Stimulated activated CD4-positive, alpha-beta T cell treated with anti-CD3 and anti-CD28 coated beads, Interleukin-1b, Interleukin-23, amount 100 ng/mL, for 1 hour (primary cell): ENCODE measurements at regions not wholly inside any gene's neighbourhood (a gene's known extent, or its start where the extent isn't known, plus 50 kb on each side); places are given as distances from the start of the nearest gene placed in this dataset.
A peak's percentile ranks its signal among the peaks of the same experiment; 100 is the strongest.
"Not testable (repeated sequence)": the region's sequence is repeated elsewhere in the genome, so short reads cannot be mapped to it uniquely, and the experiment has no call there.

Experiments
- DNase-seq, 2 donors: peaks; one replicate each; pipeline ENCODE4 v3.0.0-alpha.2; 2020; ENCODE audit warnings: low read depth in 2 of 2

- DNase-seq = no peak
Observed at GRCh38 chr10:62658516-62658915, 146.0 kb upstream of the ADO start.

GRCh38 chr10:62661143-62661542 lies 143.4 kb upstream of the ADO start:
- no peak for DNase-seq

GRCh38 chr10:62662486-62662885 lies 142.0 kb upstream of the ADO start:
- DNase-seq = no peak

GRCh38 chr10:62665771-62666170 lies 138.7 kb upstream of the ADO start:
- DNase-seq = no peak

- DNase-seq = no peak
Observed at GRCh38 chr10:62666275-62666674, 138.2 kb upstream of the ADO start.

GRCh38 chr10:62669341-62669740 lies 135.2 kb upstream of the ADO start:
- DNase-seq = no peak

- DNase-seq = no peak
Observed at GRCh38 chr10:62671104-62671503, 133.4 kb upstream of the ADO start.

- DNase-seq = peak; percentile 41
Observed at GRCh38 chr10:62681211-62681940, 123.1 kb upstream of the ADO start.

GRCh38 chr10:62684911-62685310 lies 119.6 kb upstream of the ADO start:
- no peak for DNase-seq

GRCh38 chr10:62687230-62687748 lies 117.2 kb upstream of the ADO start:
- DNase-seq = no peak

- DNase-seq = no peak
Observed at GRCh38 chr10:62688971-62689700, 115.4 kb upstream of the ADO start.

- DNase-seq = no peak
Observed at GRCh38 chr10:62689712-62690111, 114.8 kb upstream of the ADO start.

GRCh38 chr10:62690703-62691102 lies 113.8 kb upstream of the ADO start:
- no peak for DNase-seq

GRCh38 chr10:62691336-62691735 lies 113.2 kb upstream of the ADO start:
- no peak for DNase-seq

- DNase-seq = no peak
Observed at GRCh38 chr10:62692085-62692484, 112.4 kb upstream of the ADO start.

- DNase-seq = no peak
Observed at GRCh38 chr10:62693306-62693705, 111.2 kb upstream of the ADO start.

- DNase-seq = no peak
Observed at GRCh38 chr10:62694537-62695126, 109.9 kb upstream of the ADO start.

- no peak for DNase-seq
Observed at GRCh38 chr10:62696798-62697197, 107.7 kb upstream of the ADO start.

GRCh38 chr10:62699148-62699547 lies 105.4 kb upstream of the ADO start:
- DNase-seq = no peak

GRCh38 chr10:62704121-62704520 lies 100.4 kb upstream of the ADO start:
- DNase-seq = not testable (repeated sequence)

- no peak for DNase-seq
Observed at GRCh38 chr10:62705789-62706188, 98.7 kb upstream of the ADO start.

- DNase-seq = no peak
Observed at GRCh38 chr10:62707810-62708209, 96.7 kb upstream of the ADO start.

- no peak for DNase-seq
Observed at GRCh38 chr10:62708569-62708968, 96.0 kb upstream of the ADO start.
